ENCODE measurements at regions not wholly inside any gene's neighbourhood (a gene's known extent, or its start where the extent isn't known, plus 50 kb on each side); places are given as distances from the start of the nearest gene placed in this dataset.
"Not testable (repeated sequence)": the region's sequence is repeated elsewhere in the genome, so short reads cannot be mapped to it uniquely, and the experiment has no call there.

GRCh38 chr16:61418802-61419201, 617.4 kb downstream of the CDH8 start:
- H3K27ac Mint-ChIP-seq; H3K4me1 Mint-ChIP-seq (ENCODE audit: low read depth); H3K36me3 Mint-ChIP-seq (ENCODE audit: low read depth); intact Hi-C loops (cut with micrococcal nuclease); DNase-seq (ENCODE audit: low spot score); H3K9me3 Mint-ChIP-seq; H3K4me3 Mint-ChIP-seq; H3K27me3 Mint-ChIP-seq (ENCODE audit: insufficient read depth): not testable (repeated sequence)

- no peaks in the 10 kb centered on the region for H3K4me1 Mint-ChIP-seq (ENCODE audit: low read depth)
- intact Hi-C loops (cut with micrococcal nuclease) = no loop called here
- no peak overlapping the region for H3K4me3 Mint-ChIP-seq
- no peaks in the 10 kb centered on the region for H3K27me3 Mint-ChIP-seq (ENCODE audit: insufficient read depth)
- DNase-seq (ENCODE audit: low spot score) = no peak
- peaks cover 16% of the 10 kb centered on the region for H3K9me3 Mint-ChIP-seq
- no peak overlapping the region for H3K27ac Mint-ChIP-seq
- no peaks in the 10 kb centered on the region for H3K36me3 Mint-ChIP-seq (ENCODE audit: low read depth)
Observed at GRCh38 chr16:61415126-61415525, 621.1 kb downstream of the CDH8 start.

DNA sequence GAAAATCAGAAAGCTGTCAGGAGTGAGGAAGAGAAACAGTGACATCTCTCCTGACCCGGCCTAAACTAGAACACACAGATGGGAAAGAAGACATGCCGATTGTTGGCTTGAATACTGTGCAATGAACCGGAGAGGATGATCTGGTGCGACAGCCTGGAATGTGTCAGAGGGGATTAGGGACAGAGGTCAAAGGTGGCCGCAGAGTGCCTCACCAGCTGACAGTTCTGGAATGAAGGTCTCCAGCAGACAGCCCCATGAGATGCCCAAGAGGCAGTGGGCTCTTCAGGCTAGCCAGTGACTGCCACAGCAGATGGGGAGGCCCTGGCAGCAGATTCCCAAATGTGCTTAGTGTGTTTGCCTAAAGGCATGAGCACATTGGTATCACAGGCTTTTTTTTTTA, 623.2 kb downstream of the CDH8 start:
- H3K9me3 Mint-ChIP-seq = peaks cover 16% of the 10 kb centered on the region
- no peak overlapping the region for H3K4me3 Mint-ChIP-seq
- no peak overlapping the region for H3K27ac Mint-ChIP-seq
- H3K36me3 Mint-ChIP-seq (ENCODE audit: low read depth) = no peaks in the 10 kb centered on the region
- intact Hi-C loops (cut with micrococcal nuclease) = no loop called here
- no peaks in the 10 kb centered on the region for H3K27me3 Mint-ChIP-seq (ENCODE audit: insufficient read depth)
- H3K4me1 Mint-ChIP-seq (ENCODE audit: low read depth) = no peaks in the 10 kb centered on the region
- no peak for DNase-seq (ENCODE audit: low spot score)

- no peaks in the 10 kb centered on the region for H3K27me3 Mint-ChIP-seq (ENCODE audit: insufficient read depth)
- intact Hi-C loops (cut with micrococcal nuclease) = no loop called here
- no peak overlapping the region for H3K27ac Mint-ChIP-seq
- H3K4me1 Mint-ChIP-seq (ENCODE audit: low read depth) = no peaks in the 10 kb centered on the region
- H3K4me3 Mint-ChIP-seq = no peak overlapping the region
- H3K9me3 Mint-ChIP-seq = peaks cover 16% of the 10 kb centered on the region
- H3K36me3 Mint-ChIP-seq (ENCODE audit: low read depth) = no peaks in the 10 kb centered on the region
- no peak for DNase-seq (ENCODE audit: low spot score)
Observed at GRCh38 chr16:61412562-61412961, 623.7 kb downstream of the CDH8 start.

DNA sequence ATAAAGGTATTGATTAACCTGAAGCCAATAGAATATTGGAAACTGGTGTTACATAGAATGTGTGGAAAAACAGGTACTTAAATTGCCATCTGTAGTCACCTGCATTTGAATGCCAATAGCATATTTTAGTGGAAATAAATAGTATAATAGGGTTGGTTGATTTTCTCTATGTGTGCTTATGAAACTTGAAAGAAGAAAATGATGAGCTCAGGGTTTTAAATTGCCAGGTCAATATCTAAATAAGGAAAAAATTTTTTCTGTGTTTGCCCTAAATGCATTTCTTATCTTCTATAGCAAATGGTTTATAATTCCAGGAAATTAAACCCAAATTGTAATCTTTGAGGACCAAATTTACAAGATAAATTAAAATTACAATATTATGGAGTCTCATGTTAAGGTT, 626.6 kb downstream of the CDH8 start:
- Mint-ChIP-seq H3K27ac (no peak overlapping the region), H3K4me3 (no peak overlapping the region), H3K27me3 (ENCODE audit: insufficient read depth) (no peaks in the 10 kb centered on the region), H3K9me3 (peaks cover 35% of the 10 kb centered on the region), H3K4me1 (ENCODE audit: low read depth) (no peaks in the 10 kb centered on the region), H3K36me3 (ENCODE audit: low read depth) (no peaks in the 10 kb centered on the region)
- intact Hi-C loops (cut with micrococcal nuclease) = no loop called here
- no peak for DNase-seq (ENCODE audit: low spot score)

DNA sequence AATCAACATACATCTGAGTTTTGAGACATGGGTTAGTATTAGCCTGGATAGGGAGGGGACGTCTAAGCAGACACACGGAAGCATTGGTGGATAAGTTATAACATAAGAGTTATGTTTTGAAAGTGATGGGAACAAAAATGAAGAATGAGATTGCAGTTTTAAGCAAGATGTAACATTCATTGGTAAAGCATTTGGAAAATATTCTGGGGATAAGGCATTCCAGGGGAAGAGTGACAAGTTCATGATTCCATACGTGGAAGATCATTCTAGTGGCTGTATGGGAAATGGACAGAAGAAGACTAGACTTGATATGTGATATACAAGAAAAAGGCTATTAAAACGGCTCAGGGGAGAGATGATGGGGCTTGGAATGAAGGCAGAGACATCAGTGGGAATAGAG, 632.9 kb downstream of the CDH8 start:
- no peak for DNase-seq (ENCODE audit: low spot score)
- intact Hi-C loops (cut with micrococcal nuclease) = no loop called here
- peaks cover 41% of the 10 kb centered on the region for H3K9me3 Mint-ChIP-seq
- H3K4me1 Mint-ChIP-seq (ENCODE audit: low read depth) = no peaks in the 10 kb centered on the region
- no peaks in the 10 kb centered on the region for H3K27me3 Mint-ChIP-seq (ENCODE audit: insufficient read depth)
- no peak overlapping the region for H3K4me3 Mint-ChIP-seq
- H3K27ac Mint-ChIP-seq = no peak overlapping the region
- no peaks in the 10 kb centered on the region for H3K36me3 Mint-ChIP-seq (ENCODE audit: low read depth)

GRCh38 chr16:61391896-61392295, 644.3 kb downstream of the CDH8 start:
- Mint-ChIP-seq H3K36me3 (ENCODE audit: low read depth) (no peaks in the 10 kb centered on the region), H3K9me3 (peaks cover 19% of the 10 kb centered on the region), H3K27ac (no peak overlapping the region), H3K27me3 (ENCODE audit: insufficient read depth) (no peaks in the 10 kb centered on the region), H3K4me3 (no peak overlapping the region), H3K4me1 (ENCODE audit: low read depth) (no peaks in the 10 kb centered on the region)
- intact Hi-C loops (cut with micrococcal nuclease) = no loop called here
- DNase-seq (ENCODE audit: low spot score) = no peak

DNA sequence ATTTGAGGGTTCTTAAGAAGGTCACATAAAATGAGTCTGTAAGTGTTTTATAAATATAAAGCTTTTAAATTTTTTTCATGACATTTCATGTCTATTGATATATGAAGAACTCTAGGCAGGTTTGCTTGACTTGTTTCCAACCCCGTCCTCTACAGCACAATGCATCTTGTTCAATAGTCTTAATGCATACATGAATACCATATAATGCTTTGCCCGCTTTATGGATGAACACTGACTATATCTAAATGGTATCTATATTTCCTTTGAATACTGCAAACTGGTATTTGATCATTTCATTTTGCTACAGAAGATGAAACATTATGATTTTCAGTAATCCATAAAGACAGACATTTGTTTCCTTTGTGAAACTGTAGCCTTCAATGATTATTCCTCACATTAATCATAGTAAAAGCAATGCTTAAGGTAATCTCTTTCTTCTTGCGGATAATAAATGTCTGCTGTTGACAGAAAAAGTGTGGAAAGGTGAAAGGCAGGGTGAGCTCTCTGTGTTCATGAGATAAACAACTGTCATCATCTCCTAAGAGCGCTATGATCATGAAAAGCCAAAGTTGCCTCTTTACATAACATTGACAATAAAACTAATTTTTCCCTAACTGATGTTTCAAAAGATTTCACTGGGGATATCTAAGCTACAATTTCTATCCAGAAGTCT, 645.1 kb downstream of the CDH8 start:
- Mint-ChIP-seq H3K36me3 (ENCODE audit: low read depth) (no peaks in the 10 kb centered on the region), H3K27ac (no peak overlapping the region), H3K4me3 (no peak overlapping the region), H3K9me3 (peaks cover 19% of the 10 kb centered on the region), H3K4me1 (ENCODE audit: low read depth) (no peaks in the 10 kb centered on the region), H3K27me3 (ENCODE audit: insufficient read depth) (no peaks in the 10 kb centered on the region)
- DNase-seq (ENCODE audit: low spot score) = no peak
- intact Hi-C loops (cut with micrococcal nuclease) = no loop called here

- H3K4me3 Mint-ChIP-seq = no peak overlapping the region
- peaks cover 24% of the 10 kb centered on the region for H3K9me3 Mint-ChIP-seq
- intact Hi-C loops (cut with micrococcal nuclease) = no loop called here
- no peaks in the 10 kb centered on the region for H3K4me1 Mint-ChIP-seq (ENCODE audit: low read depth)
- H3K27me3 Mint-ChIP-seq (ENCODE audit: insufficient read depth) = no peaks in the 10 kb centered on the region
- no peak for DNase-seq (ENCODE audit: low spot score)
- H3K36me3 Mint-ChIP-seq (ENCODE audit: low read depth) = no peaks in the 10 kb centered on the region
- no peak overlapping the region for H3K27ac Mint-ChIP-seq
Observed at GRCh38 chr16:61385392-61386071, 650.7 kb downstream of the CDH8 start.

GRCh38 chr16:61382435-61382834, 653.8 kb downstream of the CDH8 start:
- no peaks in the 10 kb centered on the region for H3K27me3 Mint-ChIP-seq (ENCODE audit: insufficient read depth)
- no peak overlapping the region for H3K4me3 Mint-ChIP-seq
- H3K9me3 Mint-ChIP-seq = peaks cover 24% of the 10 kb centered on the region
- H3K4me1 Mint-ChIP-seq (ENCODE audit: low read depth) = no peaks in the 10 kb centered on the region
- no peaks in the 10 kb centered on the region for H3K36me3 Mint-ChIP-seq (ENCODE audit: low read depth)
- no peak overlapping the region for H3K27ac Mint-ChIP-seq
- no peak for DNase-seq (ENCODE audit: low spot score)
- intact Hi-C loops (cut with micrococcal nuclease) = no loop called here

- H3K36me3 Mint-ChIP-seq (ENCODE audit: low read depth) = no peaks in the 10 kb centered on the region
- no peak for DNase-seq (ENCODE audit: low spot score)
- H3K27me3 Mint-ChIP-seq (ENCODE audit: insufficient read depth) = no peaks in the 10 kb centered on the region
- H3K27ac Mint-ChIP-seq = no peak overlapping the region
- intact Hi-C loops (cut with micrococcal nuclease) = no loop called here
- peaks cover 25% of the 10 kb centered on the region for H3K9me3 Mint-ChIP-seq
- H3K4me1 Mint-ChIP-seq (ENCODE audit: low read depth) = no peaks in the 10 kb centered on the region
- no peak overlapping the region for H3K4me3 Mint-ChIP-seq
Observed at GRCh38 chr16:61379311-61379710, 656.9 kb downstream of the CDH8 start.

DNA sequence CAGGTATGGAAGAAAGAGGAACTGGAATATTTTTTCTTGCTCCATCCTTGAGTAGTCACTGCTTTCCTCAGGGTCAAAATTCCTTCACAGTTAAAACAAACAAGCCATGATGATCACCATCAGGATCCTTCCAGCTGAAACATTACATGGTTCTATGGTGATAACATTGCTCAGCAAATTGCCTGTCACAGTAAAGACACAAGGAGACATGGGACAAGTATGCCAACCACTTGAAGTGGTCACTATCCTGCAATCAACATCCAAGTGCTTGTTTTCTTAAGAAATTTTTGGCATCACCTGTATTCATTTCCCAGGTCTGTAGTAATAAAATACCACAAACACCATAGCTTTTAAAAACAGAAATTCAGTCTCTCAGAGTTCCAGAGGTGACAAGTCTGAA, 662.2 kb downstream of the CDH8 start:
- no peaks in the 10 kb centered on the region for H3K27me3 Mint-ChIP-seq (ENCODE audit: insufficient read depth)
- DNase-seq (ENCODE audit: low spot score) = no peak
- peaks cover 29% of the 10 kb centered on the region for H3K9me3 Mint-ChIP-seq
- intact Hi-C loops (cut with micrococcal nuclease) = no loop called here
- no peaks in the 10 kb centered on the region for H3K4me1 Mint-ChIP-seq (ENCODE audit: low read depth)
- H3K4me3 Mint-ChIP-seq = no peak overlapping the region
- no peaks in the 10 kb centered on the region for H3K36me3 Mint-ChIP-seq (ENCODE audit: low read depth)
- no peak overlapping the region for H3K27ac Mint-ChIP-seq

- H3K9me3 Mint-ChIP-seq = peaks cover 23% of the 10 kb centered on the region
- no peak overlapping the region for H3K27ac Mint-ChIP-seq
- H3K27me3 Mint-ChIP-seq (ENCODE audit: insufficient read depth) = no peaks in the 10 kb centered on the region
- no peaks in the 10 kb centered on the region for H3K36me3 Mint-ChIP-seq (ENCODE audit: low read depth)
- DNase-seq (ENCODE audit: low spot score) = no peak
- H3K4me3 Mint-ChIP-seq = no peak overlapping the region
- intact Hi-C loops (cut with micrococcal nuclease) = no loop called here
- no peaks in the 10 kb centered on the region for H3K4me1 Mint-ChIP-seq (ENCODE audit: low read depth)
Observed at GRCh38 chr16:61371881-61372280, 664.4 kb downstream of the CDH8 start.

DNA sequence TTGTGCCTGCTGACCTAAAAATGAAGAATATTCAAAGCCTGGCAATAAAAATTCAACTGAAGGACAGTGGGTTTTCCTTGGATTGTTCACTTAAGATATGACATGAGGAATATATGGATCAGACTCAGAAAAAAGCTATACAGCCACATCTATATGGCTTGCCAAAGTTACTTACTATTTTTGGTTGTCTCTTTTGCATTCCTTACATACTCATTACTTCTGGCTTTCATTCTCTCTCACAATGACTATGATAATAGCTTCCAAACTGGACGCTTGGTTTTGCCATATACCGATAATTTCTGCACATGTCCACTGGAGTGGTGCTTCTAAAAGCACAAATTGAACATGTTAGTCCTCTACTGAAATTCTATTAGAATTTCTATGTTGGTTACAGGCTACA, 664.9 kb downstream of the CDH8 start:
- intact Hi-C loops (cut with micrococcal nuclease) = no loop called here
- Mint-ChIP-seq H3K36me3 (ENCODE audit: low read depth) (no peaks in the 10 kb centered on the region), H3K9me3 (peaks cover 18% of the 10 kb centered on the region), H3K4me1 (ENCODE audit: low read depth) (no peaks in the 10 kb centered on the region), H3K4me3 (no peak overlapping the region), H3K27me3 (ENCODE audit: insufficient read depth) (no peaks in the 10 kb centered on the region), H3K27ac (no peak overlapping the region)
- DNase-seq (ENCODE audit: low spot score) = no peak
